Natural killer cell (primary cell): ENCODE measurements at regions not wholly inside any gene's neighbourhood (a gene's known extent, or its start where the extent isn't known, plus 50 kb on each side); places are given as distances from the start of the nearest gene placed in this dataset.

ENCODE experiments used
- ATAC-seq, 3 donors: fragments of 150-1000 bp in 2 of 3; fragments of 200-7000 bp in 1 of 3; cut with Tn5 transposase; 1 replicate in 1 of 3; 2 replicates in 2 of 3; pipeline ENCODE4 v1.10.0; 2021; ENCODE audit warnings: mild to moderate bottlenecking in 2 of 3, moderate library complexity in 2 of 3
- DNase-seq, 2 donors: peaks; one replicate each; pipeline versions ENCODE4 v3.0.0 to v3.0.0-alpha.2; 2013 to 2021; ENCODE audit warnings: mixed read lengths in 1 of 2
- H3K27ac ChIP-seq: one replicate; pipeline ENCODE4 v1.5.1; 2013; ENCODE audit warnings: mild to moderate bottlenecking, low read length
- H3K27me3 ChIP-seq: one replicate; pipeline ENCODE4 v1.6.1; 2013; ENCODE audit warnings: low read length; ENCODE audit not compliant: control insufficient read depth, insufficient read depth
- H3K36me3 ChIP-seq: one replicate; pipeline ENCODE4 v1.6.1; 2013; ENCODE audit warnings: low read length; ENCODE audit not compliant: control insufficient read depth, insufficient read depth
- H3K4me1 ChIP-seq: one replicate; pipeline ENCODE4 v1.6.1; 2013; ENCODE audit warnings: low read length; ENCODE audit not compliant: control insufficient read depth, insufficient read depth
- H3K4me3 ChIP-seq: one replicate; pipeline ENCODE4 v1.5.1; 2013; ENCODE audit warnings: low read length
- H3K9me3 ChIP-seq: one replicate; pipeline ENCODE4 v1.6.1; 2013; ENCODE audit warnings: low read length; ENCODE audit not compliant: control insufficient read depth, insufficient read depth
- H3K27ac Mint-ChIP-seq, 2 donors: one replicate each; pipeline ENCODE4 v1.8.0; 2022; ENCODE audit warnings: mild to moderate bottlenecking in 2 of 2, mixed read lengths in 2 of 2, moderate library complexity in 1 of 2
- H3K27me3 Mint-ChIP-seq, 2 donors: one replicate each; pipeline ENCODE4 v1.8.0; 2022; ENCODE audit warnings: low read depth in 2 of 2, mixed read lengths in 2 of 2
- H3K36me3 Mint-ChIP-seq: one replicate; pipeline ENCODE4 v1.8.0; 2022; ENCODE audit warnings: mixed read lengths
- H3K4me1 Mint-ChIP-seq, 2 donors: one replicate each; pipeline ENCODE4 v1.8.0; 2022; ENCODE audit warnings: mixed read lengths in 2 of 2
- H3K4me3 Mint-ChIP-seq: one replicate; pipeline ENCODE4 v1.8.0; 2022; ENCODE audit warnings: mild to moderate bottlenecking, moderate library complexity, mixed read lengths
- H3K9me3 Mint-ChIP-seq, 2 donors: one replicate each; pipeline ENCODE4 v1.8.0; 2022; ENCODE audit warnings: mixed read lengths in 2 of 2
- WGBS: methylation state at CpG from one replicate; pipeline ENCODE4 v1.1.7; 2013; ENCODE audit warnings: missing lambda C conversion rate; ENCODE audit not compliant: insufficient coverage; 5-methylcytosine and 5-hydroxymethylcytosine counted together
- intact Hi-C: fragments of 100-400 bp; cut with micrococcal nuclease; formaldehyde crosslinking; loops from one replicate; pipeline ENCODE4 v1.14.2; 2022
- TF ChIP-seq, protein P1 (sequence below): fragments of 200-600 bp; IDR thresholded peaks from one replicate; pipeline ENCODE4 v1.8.0; 2022; ENCODE audit warnings: antibody characterized with exemption

GRCh38 chr20:11118802-11119380 is 445.1 kb upstream of the JAG1 start:
- DNase-seq = no peak
- no peaks in the 10 kb centered on the region for H3K4me1 ChIP-seq
- no peaks in the 10 kb centered on the region for H3K36me3 ChIP-seq
- TF ChIP-seq, protein P1, sequence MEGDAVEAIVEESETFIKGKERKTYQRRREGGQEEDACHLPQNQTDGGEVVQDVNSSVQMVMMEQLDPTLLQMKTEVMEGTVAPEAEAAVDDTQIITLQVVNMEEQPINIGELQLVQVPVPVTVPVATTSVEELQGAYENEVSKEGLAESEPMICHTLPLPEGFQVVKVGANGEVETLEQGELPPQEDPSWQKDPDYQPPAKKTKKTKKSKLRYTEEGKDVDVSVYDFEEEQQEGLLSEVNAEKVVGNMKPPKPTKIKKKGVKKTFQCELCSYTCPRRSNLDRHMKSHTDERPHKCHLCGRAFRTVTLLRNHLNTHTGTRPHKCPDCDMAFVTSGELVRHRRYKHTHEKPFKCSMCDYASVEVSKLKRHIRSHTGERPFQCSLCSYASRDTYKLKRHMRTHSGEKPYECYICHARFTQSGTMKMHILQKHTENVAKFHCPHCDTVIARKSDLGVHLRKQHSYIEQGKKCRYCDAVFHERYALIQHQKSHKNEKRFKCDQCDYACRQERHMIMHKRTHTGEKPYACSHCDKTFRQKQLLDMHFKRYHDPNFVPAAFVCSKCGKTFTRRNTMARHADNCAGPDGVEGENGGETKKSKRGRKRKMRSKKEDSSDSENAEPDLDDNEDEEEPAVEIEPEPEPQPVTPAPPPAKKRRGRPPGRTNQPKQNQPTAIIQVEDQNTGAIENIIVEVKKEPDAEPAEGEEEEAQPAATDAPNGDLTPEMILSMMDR = no peak
- H3K9me3 ChIP-seq = no peaks in the 10 kb centered on the region
- Mint-ChIP-seq H3K36me3 (no peaks in the 10 kb centered on the region), H3K9me3 (peaks cover 2 to 4% of the 10 kb centered on the region in 2 donors), H3K27ac (no peak overlapping the region), H3K4me1 (no peaks in the 10 kb centered on the region), H3K27me3 (no peaks in the 10 kb centered on the region), H3K4me3 (no peak overlapping the region)
- no peaks in the 10 kb centered on the region for H3K27me3 ChIP-seq
- H3K27ac ChIP-seq = no peak overlapping the region
- 72% methylated on average over 4 of the region's 4 CpGs for WGBS
- intact Hi-C loops = no loop called here
- ATAC-seq = no peak
- H3K4me3 ChIP-seq = no peak overlapping the region

- WGBS = 72% methylated on average over 3 of the region's 3 CpGs
- Histone ChIP-seq H3K27me3 (no peaks in the 10 kb centered on the region), H3K27ac (no peak overlapping the region), H3K4me3 (no peak overlapping the region), H3K4me1 (no peaks in the 10 kb centered on the region), H3K9me3 (no peaks in the 10 kb centered on the region), H3K36me3 (no peaks in the 10 kb centered on the region)
- Mint-ChIP-seq H3K4me1 (no peaks in the 10 kb centered on the region), H3K27me3 (peaks cover 0 to 3% of the 10 kb centered on the region in 2 donors), H3K4me3 (no peak overlapping the region), H3K36me3 (no peaks in the 10 kb centered on the region), H3K27ac (no peak overlapping the region), H3K9me3 (peaks cover 5 to 9% of the 10 kb centered on the region in 2 donors)
- TF ChIP-seq, protein P1 = no peak
- DNase-seq (no peak), ATAC-seq (no peak)
- intact Hi-C loops = no loop called here
Measured at GRCh38 chr20:11119573-11119972, 445.8 kb upstream of the JAG1 start.

- DNase-seq = no peak
- no peak for ATAC-seq
- Histone ChIP-seq H3K36me3 (no peaks in the 10 kb centered on the region), H3K4me1 (no peaks in the 10 kb centered on the region), H3K27ac (no peak overlapping the region), H3K4me3 (no peak overlapping the region), H3K27me3 (no peaks in the 10 kb centered on the region), H3K9me3 (no peaks in the 10 kb centered on the region)
- Mint-ChIP-seq H3K36me3 (no peaks in the 10 kb centered on the region), H3K27me3 (peaks cover 0 to 3% of the 10 kb centered on the region in 2 donors), H3K4me3 (no peak overlapping the region), H3K4me1 (no peaks in the 10 kb centered on the region), H3K9me3 (peaks cover 5 to 10% of the 10 kb centered on the region in 2 donors), H3K27ac (no peak overlapping the region)
- TF ChIP-seq, protein P1 = no peak
- 80% methylated on average over 3 of the region's 4 CpGs for WGBS
- intact Hi-C loops = no loop called here
Measured at GRCh38 chr20:11120431-11120830, 446.6 kb upstream of the JAG1 start.
